Uterus (tissue), 3 donors: ENCODE measurements at regions not wholly inside any gene's neighbourhood (a gene's known extent, or its start where the extent isn't known, plus 50 kb on each side); places are given as distances from the start of the nearest gene placed in this dataset.

Experiments
- DNase-seq, 2 donors: peaks; one replicate each; pipeline ENCODE4 v3.0.0-alpha.2; 2019 to 2020
- H3K27ac ChIP-seq, 2 donors: fragments of 200-600 bp; sonication (generic); 1 replicate in 1 of 2; 2 replicates in 1 of 2; pipeline ENCODE4 v1.5.1; 2016 to 2018
- H3K27me3 ChIP-seq, 2 donors: fragments of 200-600 bp; sonication (generic); one replicate each; pipeline ENCODE4 v1.5.1; 2018 to 2019; ENCODE audit warnings: control low read depth in 1 of 2
- H3K36me3 ChIP-seq, 2 donors: fragments of 200-600 bp; sonication (generic); one replicate each; pipeline ENCODE4 v1.5.1; 2019; ENCODE audit warnings: control low read depth in 1 of 2
- H3K4me1 ChIP-seq, 2 donors: fragments of 200-600 bp; sonication (generic); one replicate each; pipeline ENCODE4 v1.5.1; 2018 to 2019; ENCODE audit warnings: control low read depth in 1 of 2
- H3K4me3 ChIP-seq, 2 donors: fragments of 200-600 bp; sonication (generic); 1 replicate in 1 of 2; 2 replicates in 1 of 2; pipeline ENCODE4 v1.5.1; 2018 to 2019; ENCODE audit warnings: mild to moderate bottlenecking in 1 of 2
- H3K9me3 ChIP-seq, 2 donors: fragments of 200-600 bp; sonication (generic); one replicate each; pipeline ENCODE4 v1.5.1; 2019; ENCODE audit warnings: control low read depth in 1 of 2
- POLR2A ChIP-seq, 2 donors: fragments of 450-650 bp; IDR thresholded peaks; one replicate each; pipeline ENCODE4 v1.6.1; 2016; ENCODE audit warnings: antibody characterized with exemption in 2 of 2, mild to moderate bottlenecking in 1 of 2, moderate library complexity in 1 of 2
- intact Hi-C: fragments of 100-400 bp; cut with DNase I; formaldehyde crosslinking; loops from one replicate; pipeline ENCODE4 v1.15.1; 2023; ENCODE audit warnings: low total_unique reads
- TF ChIP-seq, protein P1 (sequence below), 4 experiments: fragments of 200-600 bp in 2 of 4; fragments of 450-650 bp in 2 of 4; sonication (generic) in 2 of 4; IDR thresholded peaks; one replicate each; pipeline ENCODE4 v1.5.1; 2016 to 2019; ENCODE audit warnings: antibody characterized with exemption in 4 of 4, mild to moderate bottlenecking in 2 of 4, moderate library complexity in 1 of 4
- donor health status: DM: yes; HTN: yes; CAD: no.

- Histone ChIP-seq H3K9me3 (no peaks in the 10 kb centered on the region), H3K4me1 (no peaks in the 10 kb centered on the region), H3K27me3 (no peaks in the 10 kb centered on the region), H3K36me3 (no peaks in the 10 kb centered on the region), H3K27ac (no peak overlapping the region), H3K4me3 (no peak overlapping the region)
- peak in 1 of 2 donors; percentile 13 for DNase-seq
- intact Hi-C loops: no loop called here
- TF ChIP-seq, protein P1, sequence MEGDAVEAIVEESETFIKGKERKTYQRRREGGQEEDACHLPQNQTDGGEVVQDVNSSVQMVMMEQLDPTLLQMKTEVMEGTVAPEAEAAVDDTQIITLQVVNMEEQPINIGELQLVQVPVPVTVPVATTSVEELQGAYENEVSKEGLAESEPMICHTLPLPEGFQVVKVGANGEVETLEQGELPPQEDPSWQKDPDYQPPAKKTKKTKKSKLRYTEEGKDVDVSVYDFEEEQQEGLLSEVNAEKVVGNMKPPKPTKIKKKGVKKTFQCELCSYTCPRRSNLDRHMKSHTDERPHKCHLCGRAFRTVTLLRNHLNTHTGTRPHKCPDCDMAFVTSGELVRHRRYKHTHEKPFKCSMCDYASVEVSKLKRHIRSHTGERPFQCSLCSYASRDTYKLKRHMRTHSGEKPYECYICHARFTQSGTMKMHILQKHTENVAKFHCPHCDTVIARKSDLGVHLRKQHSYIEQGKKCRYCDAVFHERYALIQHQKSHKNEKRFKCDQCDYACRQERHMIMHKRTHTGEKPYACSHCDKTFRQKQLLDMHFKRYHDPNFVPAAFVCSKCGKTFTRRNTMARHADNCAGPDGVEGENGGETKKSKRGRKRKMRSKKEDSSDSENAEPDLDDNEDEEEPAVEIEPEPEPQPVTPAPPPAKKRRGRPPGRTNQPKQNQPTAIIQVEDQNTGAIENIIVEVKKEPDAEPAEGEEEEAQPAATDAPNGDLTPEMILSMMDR (IDR thresholded peaks at IDR 0.05): peak; percentile 23 to 51 (median 36)
- TF ChIP-seq POLR2A (IDR thresholded peaks at IDR 0.05): no peak
Observed at GRCh38 chr11:28697920-28698827, 590.0 kb downstream of the METTL15 start.

GRCh38 chr11:28696591-28696990 lies 588.4 kb downstream of the METTL15 start:
- H3K4me3 ChIP-seq: no peak overlapping the region
- TF ChIP-seq POLR2A (IDR thresholded peaks at IDR 0.05): no peak
- TF ChIP-seq, protein P1 (IDR thresholded peaks at IDR 0.05): no peak
- no peaks in the 10 kb centered on the region for H3K4me1 ChIP-seq
- H3K9me3 ChIP-seq: no peaks in the 10 kb centered on the region
- no peaks in the 10 kb centered on the region for H3K36me3 ChIP-seq
- intact Hi-C loops: no loop called here
- DNase-seq: no peak
- H3K27ac ChIP-seq: no peak overlapping the region
- H3K27me3 ChIP-seq: no peaks in the 10 kb centered on the region

- Histone ChIP-seq H3K9me3 (no peaks in the 10 kb centered on the region), H3K4me1 (no peaks in the 10 kb centered on the region), H3K4me3 (no peak overlapping the region), H3K27ac (no peak overlapping the region), H3K27me3 (no peaks in the 10 kb centered on the region), H3K36me3 (no peaks in the 10 kb centered on the region)
- DNase-seq: no peak
- TF ChIP-seq, protein P1 (IDR thresholded peaks at IDR 0.05): no peak
- no peak for TF ChIP-seq POLR2A (IDR thresholded peaks at IDR 0.05)
- intact Hi-C loops: no loop called here
Observed at GRCh38 chr11:28690746-28691145, 582.6 kb downstream of the METTL15 start.

DNA sequence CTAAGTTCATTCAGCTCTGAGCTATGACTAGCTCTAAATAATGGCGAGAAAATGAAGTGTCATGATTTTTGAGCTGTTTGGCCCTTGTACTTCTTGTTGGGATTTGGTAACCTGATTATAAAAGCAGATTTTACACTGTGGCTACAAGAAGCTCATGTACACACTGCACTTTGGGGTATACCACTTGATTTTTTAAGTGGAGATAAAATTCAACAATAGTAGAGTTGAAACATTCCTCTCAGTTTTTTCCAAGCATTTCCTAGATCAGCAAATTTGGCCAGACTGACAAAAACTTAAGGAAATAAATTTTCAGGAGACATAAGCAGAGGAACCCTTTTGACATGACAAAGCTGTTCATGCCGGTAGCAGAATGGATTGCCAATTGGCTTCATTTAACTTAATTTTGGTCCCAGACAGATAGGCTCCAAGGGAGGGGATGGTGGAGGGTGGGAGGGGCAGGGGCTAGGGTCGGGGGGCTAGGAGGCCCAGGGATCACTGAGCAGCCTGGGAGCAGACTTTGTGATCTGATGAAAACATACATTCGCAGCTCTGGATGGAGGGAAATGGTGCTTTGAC lies 575.9 kb downstream of the METTL15 start:
- intact Hi-C loops: no loop called here
- TF ChIP-seq POLR2A (IDR thresholded peaks at IDR 0.05): no peak
- TF ChIP-seq, protein P1 (IDR thresholded peaks at IDR 0.05): no peak
- Histone ChIP-seq H3K4me3 (no peak overlapping the region), H3K27ac (no peak overlapping the region), H3K4me1 (no peaks in the 10 kb centered on the region), H3K36me3 (no peaks in the 10 kb centered on the region), H3K9me3 (no peaks in the 10 kb centered on the region), H3K27me3 (no peaks in the 10 kb centered on the region)
- DNase-seq: no peak

- intact Hi-C loops: no loop called here
- no peaks in the 10 kb centered on the region for H3K4me1 ChIP-seq
- no peaks in the 10 kb centered on the region for H3K27me3 ChIP-seq
- no peak overlapping the region for H3K4me3 ChIP-seq
- no peaks in the 10 kb centered on the region for H3K36me3 ChIP-seq
- no peak overlapping the region for H3K27ac ChIP-seq
- no peak for DNase-seq
- H3K9me3 ChIP-seq: no peaks in the 10 kb centered on the region
- TF ChIP-seq POLR2A (IDR thresholded peaks at IDR 0.05): no peak
- TF ChIP-seq, protein P1 (IDR thresholded peaks at IDR 0.05): no peak
Observed at GRCh38 chr11:28679795-28680468, 571.7 kb downstream of the METTL15 start.
